ENCODE measurements at regions not wholly inside any gene's neighbourhood (a gene's known extent, or its start where the extent isn't known, plus 50 kb on each side); places are given as distances from the start of the nearest gene placed in this dataset.

DNA sequence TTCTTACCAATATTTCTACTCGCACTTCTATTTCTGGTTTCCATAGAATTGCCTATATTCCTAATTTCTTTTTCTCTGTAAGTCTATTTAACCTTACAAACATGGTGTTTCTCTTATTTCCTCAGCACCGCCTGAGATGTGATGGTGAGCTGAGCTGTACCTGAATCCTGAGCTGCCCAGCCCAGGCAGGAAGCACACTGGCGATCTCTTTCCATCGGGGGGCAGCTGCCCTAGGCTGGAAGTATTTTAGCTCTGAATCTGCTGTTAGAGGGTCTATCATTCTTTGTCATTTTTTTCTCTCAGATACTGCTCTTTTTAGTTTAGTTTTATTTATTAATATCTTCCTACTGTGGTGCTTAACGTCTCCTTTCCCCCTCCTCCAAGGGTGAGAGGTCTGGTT is 173.4 kb upstream of the SLC35B3 start:
- DNase-seq: no peak

DNA sequence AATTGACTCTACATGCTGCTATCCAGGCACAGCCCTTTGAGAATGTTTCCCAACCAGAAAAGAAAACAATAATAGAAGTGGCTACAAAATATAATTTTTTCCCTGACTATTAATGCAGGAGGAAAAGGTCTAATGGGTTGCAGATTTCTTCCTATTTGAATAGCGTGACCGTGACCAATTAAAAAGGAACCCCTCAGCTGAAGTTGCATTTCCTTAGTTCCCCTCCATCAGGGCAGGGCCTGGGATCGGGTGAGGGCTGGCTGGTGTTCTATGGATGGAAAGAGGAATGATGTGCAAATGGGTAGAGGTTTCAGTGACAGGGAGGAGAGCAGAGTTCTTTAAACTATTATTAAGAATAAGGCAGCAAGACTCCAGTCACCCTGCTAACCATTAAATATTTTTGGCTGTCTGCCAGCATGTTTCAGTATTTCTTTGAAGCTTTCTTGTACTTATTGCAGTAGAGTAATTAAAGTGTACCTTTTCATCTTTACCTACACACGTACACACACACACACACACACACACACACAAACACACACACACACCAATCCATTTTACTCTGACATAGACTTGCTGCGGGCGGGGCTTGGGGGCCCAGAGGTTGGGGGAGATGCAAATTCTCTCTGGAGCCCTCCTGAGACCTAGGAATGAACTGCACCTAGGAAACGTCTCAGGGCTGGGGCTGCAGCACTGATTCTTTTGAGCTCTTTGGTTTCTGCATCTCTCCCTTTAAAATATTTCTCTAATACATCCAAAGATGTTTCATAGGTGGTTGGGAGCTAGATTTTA is 154.8 kb upstream of the SLC35B3 start:
- DNase-seq: no peak

DNA sequence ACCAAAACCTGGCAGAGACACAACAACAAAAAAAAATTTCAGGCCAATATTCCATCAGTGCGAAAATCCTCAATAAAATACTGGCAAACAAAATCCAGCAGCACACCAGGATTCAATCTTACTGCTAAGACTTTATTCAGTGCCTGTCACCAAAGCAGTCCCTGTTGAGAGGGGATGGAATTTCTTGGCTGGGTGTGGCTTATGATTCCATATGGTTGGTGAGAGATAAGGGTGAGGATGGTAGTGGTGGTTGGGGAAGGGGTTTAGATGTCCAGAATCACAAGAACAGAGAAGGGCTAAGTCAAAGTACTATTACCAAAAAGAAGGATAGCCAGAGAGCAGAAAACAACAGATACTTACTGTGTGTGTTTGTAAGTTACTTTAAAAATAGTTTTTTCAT is 152.8 kb upstream of the SLC35B3 start:
- no peak for DNase-seq

DNA sequence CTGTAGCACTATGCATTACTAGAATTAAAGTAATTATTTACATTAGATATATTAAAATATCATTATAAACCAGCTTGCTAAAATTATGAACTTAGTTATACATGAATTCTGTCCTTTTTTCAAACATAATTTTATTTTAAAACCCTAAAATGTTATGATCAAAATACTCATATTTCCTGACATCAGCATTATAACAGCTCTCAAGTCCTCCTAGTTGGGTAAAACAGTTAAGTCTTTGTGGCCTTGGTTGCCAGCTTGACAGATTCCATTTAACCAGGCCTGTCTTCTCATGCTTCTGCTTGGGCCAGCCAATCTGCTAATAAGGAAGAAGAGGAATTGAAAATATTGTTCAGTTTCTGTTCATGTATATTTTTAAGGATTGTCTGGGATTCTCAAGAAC is 147.9 kb upstream of the SLC35B3 start:
- DNase-seq: no peak

DNA sequence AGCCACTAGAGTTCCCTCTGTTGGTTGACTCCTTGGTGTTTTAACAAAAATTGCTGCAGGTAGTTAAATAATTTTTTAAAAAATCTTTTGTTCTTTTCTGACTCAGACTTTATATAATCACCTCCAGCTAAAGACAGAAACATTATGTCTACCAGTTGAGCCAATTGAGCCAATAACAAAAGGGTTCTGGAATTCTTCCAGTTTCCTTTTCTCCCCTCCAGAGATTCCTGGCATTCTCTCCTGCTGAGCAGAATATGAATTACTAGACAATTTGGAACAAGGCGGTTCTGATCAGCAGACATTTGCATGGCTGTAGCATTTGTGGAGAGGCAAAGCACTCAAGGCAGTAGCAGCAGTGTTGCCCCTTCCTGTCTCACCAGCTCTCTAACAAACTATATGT is 144.0 kb upstream of the SLC35B3 start:
- DNase-seq: no peak

DNA sequence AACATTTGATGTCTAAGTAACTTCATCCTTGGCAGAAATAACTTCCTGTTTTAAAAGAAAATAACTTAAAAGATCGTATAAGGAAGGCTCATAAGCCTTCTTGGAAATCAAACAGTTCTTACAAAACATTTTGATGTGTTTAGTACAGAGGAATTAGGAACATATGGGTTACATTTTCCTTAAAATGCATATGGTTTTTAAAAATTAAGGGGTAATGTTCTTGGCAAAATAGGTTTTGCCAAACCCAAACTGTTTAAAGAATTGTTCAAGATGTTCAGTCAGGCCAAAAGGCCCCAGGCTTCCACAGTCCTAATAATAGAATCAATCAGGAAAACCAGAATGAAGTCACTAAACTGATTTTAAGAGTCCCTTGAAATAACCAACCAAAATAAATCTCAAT is 142.7 kb upstream of the SLC35B3 start:
- no peak for DNase-seq

DNA sequence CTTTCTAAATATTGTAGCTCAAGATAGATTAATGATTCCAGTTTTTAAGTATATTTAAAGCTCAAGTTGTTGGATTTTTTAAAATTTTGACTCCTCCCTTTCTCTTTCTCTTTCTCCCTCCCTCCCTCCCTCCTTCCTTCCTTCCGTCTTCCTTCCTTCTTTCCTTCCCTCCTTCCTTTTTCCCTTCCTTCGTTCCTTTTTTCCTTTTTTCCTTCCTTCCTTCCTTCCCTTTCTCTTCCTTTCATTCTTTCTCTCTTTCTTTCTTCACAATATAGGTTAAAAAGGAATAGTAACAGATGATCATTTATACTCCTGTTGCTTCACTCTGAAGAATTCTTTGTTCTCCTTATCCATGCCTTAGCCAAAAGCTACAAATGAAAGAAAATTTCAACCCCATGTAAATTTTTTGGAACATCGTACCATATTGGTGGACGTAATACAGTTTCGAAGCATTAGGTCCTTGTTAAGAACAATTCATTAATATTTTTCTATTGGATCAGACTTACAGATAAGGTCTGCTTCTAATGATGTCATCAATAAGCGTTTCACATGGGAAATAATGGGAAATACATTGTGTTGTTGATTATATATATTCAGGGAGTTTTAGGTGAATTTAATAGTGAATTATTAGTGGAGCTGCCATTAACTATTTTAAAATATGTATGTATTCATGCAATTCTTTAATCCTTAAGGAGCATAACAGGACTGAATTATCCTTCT is 139.6 kb upstream of the SLC35B3 start:
- no peak for DNase-seq

DNA sequence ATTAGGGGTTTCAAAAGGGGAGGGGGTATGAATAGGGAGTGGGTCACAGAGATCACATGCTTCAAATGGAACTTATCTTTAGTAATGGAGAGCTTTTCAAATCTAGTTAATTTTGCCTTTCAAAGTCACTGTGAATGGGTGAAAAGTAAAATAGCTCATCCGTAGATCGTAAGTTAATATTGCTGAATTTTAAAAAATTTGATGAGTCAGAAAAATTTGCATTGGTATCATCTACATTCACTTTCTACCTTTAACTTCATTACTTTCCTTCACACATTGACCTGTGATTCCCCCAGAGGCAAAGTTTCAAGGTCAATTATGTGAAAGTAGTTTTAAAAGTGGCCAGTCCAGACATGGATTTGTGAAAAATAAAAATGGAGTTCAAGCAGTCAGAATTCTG is 139.0 kb upstream of the SLC35B3 start:
- DNase-seq: no peak

DNA sequence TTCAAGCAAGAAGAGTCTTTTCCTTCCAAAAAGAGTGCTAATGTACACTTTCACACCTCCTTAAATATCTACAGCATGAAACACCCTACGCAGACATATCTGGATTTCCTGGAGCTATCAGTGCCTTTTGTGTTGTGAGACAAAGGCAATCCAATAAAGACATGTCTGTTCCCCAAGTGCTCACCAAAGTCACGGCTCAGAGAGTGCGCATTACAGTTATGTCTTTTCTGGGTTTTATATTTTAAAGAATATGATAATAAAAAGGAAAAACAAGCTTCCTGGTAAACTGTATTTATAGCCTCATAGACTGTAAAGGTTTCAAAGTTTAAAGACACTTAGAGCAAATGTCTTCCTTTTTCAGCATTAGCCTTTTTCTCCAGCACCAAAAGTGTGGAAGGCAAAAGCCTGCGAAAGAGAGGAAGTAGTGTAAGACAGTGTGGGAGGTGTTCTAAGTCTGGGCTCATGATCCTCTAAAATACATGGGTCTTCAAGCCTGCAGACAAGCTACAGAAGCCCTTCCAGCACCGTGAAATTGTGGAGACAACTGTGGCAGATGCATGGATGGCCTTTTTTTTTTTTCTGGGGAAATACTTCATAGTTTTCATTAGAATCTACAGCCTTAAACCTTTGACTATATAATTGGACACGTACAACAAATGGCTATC is 135.0 kb upstream of the SLC35B3 start:
- DNase-seq: no peak

DNA sequence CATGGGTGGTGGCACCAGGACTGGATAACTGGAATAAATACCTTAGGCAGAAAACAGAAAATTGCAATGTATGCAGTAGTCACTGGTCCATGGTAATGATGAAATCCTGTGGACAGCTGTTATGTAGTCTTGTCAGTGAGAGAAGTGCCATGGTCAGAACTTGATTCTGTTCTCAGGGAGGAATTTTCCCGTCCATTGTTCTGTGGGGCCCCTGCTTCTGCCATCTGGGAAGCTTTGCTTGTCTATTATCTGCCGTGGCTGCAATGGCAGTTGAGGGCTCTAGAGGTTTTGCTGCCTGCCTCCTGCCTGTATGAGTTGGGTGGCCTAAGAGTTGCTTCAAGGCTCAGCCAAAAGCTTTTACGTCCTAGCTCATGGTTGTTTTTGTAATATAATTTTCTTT is 126.8 kb upstream of the SLC35B3 start:
- no peak for DNase-seq

DNA sequence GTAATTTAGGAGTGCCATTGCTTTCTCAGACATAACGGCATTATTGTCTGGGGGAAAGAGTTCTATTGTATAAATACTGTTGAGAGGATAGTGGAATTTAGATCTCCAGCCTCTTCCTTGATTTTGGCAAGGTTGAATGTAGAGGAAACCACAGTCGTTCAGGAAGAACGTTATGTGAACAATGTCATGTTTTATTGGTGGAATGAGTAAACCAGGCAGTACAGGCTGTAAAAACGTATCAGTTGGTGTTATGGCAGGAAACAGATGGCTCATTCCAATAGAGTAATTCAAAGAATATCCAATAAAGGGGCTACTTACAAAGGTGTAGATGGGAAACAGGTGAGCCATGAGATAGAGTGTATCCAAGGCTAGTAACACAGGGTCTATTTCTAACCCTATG is 123.6 kb upstream of the SLC35B3 start:
- no peak for DNase-seq

DNA sequence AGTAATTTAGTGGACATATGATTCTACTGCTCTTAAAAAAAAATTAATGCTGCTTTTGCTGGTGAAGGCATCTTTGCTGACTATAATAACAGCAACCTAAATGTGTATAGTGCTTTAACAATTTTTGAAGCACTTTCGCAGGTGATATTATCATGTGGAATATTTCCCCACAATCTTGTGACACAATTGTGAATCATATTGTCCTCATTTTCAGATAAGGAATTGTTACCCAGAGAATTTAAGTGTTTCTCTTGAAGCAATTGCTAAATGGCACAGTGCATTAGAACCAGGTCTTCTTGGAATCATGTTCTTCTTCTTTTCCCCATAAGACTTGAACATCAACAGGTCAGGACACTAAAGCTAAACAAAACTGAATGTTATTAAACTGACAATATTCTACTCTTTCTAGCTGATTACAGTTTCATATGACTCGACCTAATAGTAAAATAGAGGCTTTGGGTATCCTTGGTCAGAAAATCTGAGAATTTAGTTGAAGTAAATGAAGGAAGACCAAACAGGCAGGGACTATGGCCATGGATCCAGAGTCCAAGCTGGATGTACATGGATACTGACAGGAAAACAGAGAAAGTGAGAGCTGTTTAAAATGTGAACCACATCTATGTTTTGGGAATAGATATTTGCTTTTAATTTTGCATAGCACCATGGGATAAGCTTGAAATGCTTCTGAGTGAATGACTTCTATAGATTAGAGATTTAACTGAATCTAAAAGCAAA is 121.8 kb upstream of the SLC35B3 start:
- no peak for DNase-seq

DNA sequence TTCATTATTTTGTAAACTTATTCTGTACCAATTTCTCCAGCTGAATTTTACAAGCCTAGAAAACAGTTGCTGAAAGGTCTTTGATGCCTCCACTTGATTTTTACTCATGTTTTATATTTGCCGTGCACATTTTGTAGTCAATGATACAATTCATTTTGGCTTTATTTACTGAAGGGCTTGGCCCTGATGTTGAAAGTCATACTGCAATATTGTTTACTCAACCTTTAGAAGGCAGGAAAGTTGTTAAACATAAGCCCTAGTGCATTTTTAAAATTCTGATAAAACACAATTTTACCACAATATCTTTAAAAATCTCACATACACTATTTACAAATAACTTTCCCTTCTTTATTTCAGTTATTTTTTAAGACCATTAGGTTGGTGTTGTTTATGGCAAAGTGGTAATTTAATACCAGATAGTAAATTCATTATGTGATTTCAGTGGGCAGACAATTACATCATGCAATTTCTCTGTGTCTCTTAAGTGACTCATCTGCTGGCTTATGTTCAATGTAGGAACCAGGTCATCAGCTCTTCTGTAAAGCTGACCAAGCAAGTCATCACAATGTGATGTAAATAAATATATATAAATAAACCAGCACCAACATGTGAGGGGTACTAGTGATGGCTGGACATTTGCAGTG is 121.1 kb upstream of the SLC35B3 start:
- no peak for DNase-seq

DNA sequence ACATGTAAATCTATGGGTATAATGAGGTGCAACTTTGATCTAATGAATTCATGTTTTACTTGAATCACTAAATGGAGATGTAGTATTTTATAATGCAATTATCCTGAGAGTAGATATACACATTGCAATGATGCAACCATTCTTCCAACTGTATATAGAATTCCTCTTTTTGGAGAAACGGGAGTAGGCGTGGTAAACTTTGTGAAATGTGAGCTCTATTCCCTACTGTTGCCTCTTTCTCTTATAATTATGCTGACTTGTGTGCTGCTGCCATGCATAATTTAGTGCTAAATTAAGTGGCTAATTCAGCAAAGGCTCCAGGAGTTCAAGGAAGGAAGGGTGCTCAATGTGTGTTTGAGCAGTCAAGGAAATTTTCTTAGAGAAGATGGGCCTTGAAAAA is 116.6 kb upstream of the SLC35B3 start:
- DNase-seq: no peak

DNA sequence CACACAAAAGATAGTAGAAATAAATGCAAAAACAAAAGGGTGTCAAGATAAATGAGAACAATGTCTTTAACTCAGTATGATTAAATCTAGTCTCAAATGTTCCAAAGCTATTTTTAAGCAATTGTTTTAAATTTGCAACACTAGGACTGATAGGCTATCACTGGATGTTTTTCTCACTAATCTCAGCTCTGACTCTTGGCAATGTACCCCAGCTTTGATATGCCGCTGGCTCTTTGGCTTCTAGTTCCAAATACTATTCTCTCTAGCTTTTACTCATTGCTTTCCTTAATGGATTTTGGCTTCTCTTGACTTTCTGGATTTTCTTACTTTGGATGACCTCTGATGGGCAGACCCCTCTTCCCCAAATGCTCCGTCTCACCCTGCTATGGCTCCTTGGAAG is 116.0 kb upstream of the SLC35B3 start:
- DNase-seq: no peak

DNA sequence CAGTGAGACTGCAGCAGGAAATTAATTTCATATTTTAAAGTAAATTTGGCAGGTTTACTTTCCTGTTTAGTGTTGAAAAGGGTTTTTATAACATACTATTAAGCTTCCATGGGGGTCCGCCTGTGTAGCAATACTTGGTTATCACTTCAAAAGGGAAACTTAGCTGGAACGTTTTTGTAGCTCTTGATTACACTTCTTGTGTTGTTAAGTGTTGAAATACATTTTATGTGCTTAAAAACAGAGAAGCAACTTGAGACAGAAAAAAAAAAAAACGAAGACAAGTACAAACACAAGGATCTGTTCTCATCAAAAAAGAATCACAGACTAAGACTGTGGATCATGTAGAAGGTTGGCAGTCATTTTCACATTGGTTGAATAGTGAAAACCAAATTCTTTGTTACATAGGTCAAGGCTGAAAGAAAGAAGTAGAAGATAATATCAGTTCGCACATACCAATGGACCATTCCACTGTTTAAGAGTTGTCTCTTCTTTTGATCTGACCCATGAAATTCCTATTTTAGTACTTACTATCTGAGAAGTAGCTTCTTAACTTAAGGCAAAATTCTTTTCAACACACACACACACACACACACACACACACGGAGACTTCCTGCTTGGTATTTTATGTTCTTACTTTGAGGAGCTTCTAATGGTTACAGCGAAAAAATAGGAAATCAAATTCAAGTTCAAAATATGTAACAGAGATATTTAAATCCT is 113.9 kb upstream of the SLC35B3 start:
- no peak for DNase-seq

DNA sequence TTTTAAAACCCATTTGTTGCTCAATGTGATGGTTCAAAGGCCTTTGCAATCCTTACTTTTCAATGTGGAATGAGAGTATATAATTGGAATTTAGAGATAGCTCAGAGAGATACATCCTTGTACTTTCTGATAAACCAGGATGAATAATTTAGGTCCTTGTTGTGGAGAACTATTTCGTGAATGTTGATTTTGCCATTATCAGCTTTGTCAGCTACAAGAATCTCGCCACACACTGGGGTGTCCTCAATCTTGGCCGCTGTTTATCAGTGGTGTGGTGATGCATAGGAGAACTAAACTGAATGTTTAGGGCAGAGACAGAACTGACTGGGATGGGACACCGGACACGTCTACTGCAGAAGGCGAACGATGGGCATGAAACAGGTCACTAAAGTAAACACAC is 111.2 kb upstream of the SLC35B3 start:
- DNase-seq: no peak

DNA sequence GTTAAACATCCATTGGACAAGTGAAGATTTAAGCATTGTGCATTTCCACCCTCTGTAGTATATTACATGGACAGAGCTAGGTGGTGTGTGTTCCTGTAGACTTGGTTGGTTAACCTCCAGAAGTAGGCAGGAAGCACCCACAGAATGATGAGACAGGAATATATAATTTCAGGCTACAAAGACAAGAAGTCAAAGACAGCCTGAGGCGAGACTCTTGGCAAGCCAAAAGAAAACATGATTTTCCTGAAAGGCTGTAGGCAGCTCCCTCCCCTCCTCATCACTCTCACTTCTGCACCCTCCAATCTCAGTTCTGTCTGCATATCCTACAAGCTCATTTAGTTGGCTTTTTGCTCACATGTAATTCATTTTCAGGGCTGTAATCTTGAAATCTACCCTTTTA is 110.0 kb upstream of the SLC35B3 start:
- DNase-seq: no peak

DNA sequence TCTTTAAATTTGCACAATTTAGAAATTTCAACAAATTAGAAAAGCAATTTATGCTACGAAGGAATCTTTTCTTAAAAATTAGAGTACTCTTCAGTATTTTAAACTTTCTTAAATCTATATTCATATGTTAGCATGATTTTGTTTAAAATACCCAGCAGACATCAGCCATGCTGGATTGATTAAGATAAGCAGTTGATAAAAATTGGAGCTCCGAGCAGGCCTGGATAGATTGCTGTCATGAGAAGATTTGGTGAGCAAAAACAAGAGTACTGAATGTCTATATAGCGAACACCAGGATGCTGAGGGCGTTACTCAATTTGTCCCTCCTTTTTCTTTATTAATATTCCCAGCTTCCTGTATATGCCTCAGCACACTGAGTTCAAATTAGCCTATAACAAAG is 108.4 kb upstream of the SLC35B3 start:
- DNase-seq: no peak

DNA sequence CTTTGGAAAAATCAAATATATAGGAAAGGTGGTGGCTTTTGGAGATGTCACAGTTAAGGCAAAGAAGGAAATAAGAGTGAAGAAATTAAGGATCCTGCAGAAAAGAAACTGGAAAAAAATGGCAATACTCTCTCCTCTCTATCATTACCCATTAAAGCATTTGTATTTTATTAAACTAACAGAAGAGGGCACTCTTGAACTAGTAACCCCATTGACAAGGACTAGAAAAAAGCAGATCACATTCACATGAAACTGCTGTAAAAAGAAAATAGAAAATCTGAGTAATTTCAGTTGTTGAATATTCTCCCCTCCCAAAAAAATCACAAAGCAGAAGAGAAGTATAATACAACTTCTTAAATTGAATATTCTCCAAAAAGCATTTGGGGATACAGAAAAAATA is 104.1 kb upstream of the SLC35B3 start:
- DNase-seq: no peak

DNA sequence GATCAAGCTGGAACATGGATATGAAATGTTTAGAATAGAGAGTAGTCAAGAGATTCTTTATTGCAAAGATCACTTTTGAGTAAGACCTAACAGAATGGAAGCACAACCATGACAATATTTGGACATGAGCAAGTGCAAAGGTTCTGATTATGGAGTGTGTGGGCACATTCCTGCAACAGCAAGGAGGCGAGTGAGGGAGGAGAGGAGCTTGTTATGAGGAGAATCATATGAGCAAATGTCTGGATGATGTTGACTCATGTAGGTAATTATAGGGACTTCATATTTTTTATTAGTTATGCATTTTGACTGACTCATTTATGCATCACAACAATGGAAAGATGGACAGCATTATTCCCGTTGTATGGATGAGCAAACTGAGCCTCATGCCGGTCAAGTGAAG is 100.8 kb upstream of the SLC35B3 start:
- no peak for DNase-seq

DNA sequence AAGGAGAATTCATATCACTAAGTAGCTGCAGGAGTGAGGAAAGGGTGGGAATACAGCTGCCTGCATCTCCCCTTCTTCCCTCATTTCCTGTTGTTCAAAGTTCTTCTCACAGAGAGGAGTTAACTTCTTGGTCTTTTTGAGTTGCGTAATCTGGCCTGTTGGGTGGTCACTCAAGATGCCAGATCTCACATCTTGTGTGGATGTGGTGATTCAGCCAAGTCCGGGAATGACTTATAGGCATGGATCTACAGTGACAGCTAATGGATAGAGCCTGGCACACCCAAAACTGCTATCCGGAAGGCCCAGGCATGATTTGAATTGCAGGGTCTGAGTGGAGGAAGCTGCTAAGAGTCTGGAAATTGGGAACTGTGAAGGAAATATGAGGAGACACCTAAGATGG is 100.2 kb upstream of the SLC35B3 start:
- DNase-seq: no peak

All from NCI-H187 treated with DMSO at 0.1 percent for 48 hours (cell line).